Ramos (cell line): ENCODE measurements at regions not wholly inside any gene's neighbourhood (a gene's known extent, or its start where the extent isn't known, plus 50 kb on each side); places are given as distances from the start of the nearest gene placed in this dataset.

ENCODE experiments used
- in situ Hi-C: fragments of 300-500 bp; cut with MboI; formaldehyde crosslinking; loops from one replicate; pipeline ENCODE4 v1.14.3; 2022; ENCODE audit warnings: low sequenced_read_pairs; ENCODE audit not compliant: unreplicated experiment

DNA sequence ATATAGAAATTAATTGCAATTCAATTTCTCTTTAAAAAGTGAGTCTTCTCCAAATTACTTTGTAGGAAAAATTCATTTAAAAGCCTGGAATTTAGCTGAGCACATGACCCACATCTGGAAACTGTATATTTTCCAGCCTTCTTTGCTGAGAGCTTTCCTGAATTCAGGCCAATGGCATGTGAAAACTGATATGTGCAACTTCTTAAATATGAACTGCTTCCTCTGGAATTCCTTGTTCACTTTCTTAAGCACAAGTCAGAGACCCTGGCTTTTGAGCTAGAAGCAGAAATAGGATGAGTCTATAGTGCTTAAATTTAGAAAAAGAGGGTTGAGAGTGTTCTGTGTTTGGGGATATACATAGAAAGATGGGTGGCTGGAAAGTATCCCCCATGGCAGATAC lies 365.1 kb upstream of the MTPN start:
- in situ Hi-C loops: no loop called here

DNA sequence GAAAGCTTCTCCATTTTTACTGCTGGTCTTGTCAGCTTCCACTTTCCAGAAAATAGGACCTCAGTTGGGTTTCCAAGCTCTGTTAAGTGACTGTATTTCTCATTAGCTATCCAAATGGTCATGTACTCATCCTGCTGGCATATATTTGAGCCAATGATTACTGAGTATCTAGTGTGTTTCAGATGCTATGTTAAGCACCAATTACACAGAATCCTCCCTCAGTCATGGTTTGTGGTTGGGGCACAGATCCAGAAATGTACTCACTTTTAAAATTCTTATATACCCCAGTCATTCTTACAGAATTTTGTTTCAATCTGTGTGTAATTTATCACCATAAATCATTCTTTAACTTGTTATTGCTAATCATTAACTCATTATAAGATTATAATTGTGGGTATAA lies 362.3 kb upstream of the MTPN start:
- in situ Hi-C loops: no loop called here

- in situ Hi-C loops: no loop called here
These were observed 359.8 kb upstream of the MTPN start for GRCh38 chr7:136336932-136337331.

GRCh38 chr7:136333636-136334035 lies 356.5 kb upstream of the MTPN start:
- in situ Hi-C loops: no loop called here

GRCh38 chr7:136326045-136326609 lies 349.0 kb upstream of the MTPN start:
- in situ Hi-C loops: no loop called here

DNA sequence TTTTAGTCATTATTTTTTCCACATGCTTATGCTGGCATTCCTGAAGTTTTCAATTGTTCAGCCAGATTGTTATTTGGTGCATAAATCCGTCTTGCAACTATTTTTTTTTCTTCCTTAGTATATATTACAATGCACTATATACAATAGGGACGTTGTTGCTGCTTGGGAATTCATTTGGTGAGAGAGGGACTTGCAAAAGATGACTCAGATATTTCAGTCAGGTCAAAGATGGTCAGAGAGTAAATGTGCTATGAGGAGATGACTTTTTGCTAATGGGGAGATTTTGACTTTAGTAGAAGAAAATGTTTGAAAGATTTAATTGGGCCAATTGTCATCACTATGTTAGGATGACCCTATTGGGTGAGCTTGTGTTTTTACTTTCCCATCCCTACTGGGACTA lies 348.4 kb upstream of the MTPN start:
- in situ Hi-C loops: no loop called here

GRCh38 chr7:136325027-136325426 lies 347.9 kb upstream of the MTPN start:
- in situ Hi-C loops: no loop called here

DNA sequence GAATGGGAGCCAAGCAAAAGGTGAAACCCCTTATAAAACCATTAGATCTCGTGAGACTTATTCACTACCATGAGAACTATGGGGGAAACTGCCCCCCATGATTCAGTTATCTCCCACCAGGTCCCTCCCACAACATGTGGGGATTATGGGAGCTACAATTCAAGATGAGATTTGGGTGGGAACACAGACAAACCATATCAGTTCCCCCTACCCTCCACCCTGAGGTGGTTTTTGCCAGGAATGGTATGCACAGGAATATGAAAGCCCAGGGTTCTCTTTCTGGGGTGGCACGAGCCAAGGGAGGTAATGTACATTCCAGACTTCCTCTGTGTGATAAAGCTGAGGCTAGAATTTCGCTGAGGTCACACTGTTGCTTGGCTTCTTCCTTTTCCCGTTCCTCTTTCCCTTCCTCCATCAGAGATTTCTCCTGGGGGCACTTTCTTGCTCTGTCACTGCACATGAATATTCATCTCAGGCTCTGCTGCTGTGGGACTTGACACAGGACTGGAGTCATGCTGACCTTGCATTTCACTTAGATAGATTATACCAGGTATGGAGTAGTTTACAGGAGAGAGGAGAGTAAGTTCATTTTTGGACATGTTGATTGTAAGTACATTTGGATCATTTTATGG lies 347.0 kb upstream of the MTPN start:
- in situ Hi-C loops: no loop called here

GRCh38 chr7:136312592-136312991 lies 335.4 kb upstream of the MTPN start:
- in situ Hi-C loops: no loop called here

DNA sequence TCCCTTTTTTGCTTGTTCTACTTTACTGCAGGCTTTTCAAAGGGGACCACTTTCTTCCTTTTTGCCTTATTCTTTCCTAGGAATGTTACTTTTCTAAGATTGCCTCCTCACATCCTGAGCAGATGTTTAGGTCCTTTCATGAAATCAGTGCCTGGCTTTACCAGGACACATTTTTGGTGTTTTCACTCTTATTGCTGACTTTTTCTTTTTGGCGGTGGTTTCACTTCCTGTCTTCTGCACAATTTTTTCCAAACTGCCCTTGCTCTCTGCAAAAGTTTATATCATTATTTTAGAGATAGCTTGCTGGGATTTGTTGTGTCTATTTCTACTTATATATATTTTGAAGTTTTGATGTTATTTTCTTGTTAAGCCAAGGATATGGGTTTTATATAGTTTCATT lies 332.2 kb upstream of the MTPN start:
- in situ Hi-C loops: no loop called here

GRCh38 chr7:136308230-136308629 lies 331.1 kb upstream of the MTPN start:
- in situ Hi-C loops: no loop called here

GRCh38 chr7:136303162-136303561 lies 326.0 kb upstream of the MTPN start:
- in situ Hi-C loops: no loop called here

- in situ Hi-C loops: no loop called here
These were observed 324.9 kb upstream of the MTPN start for GRCh38 chr7:136302049-136302448.

GRCh38 chr7:136294977-136295376 lies 317.8 kb upstream of the MTPN start:
- in situ Hi-C loops: no loop called here

- in situ Hi-C loops: no loop called here
These were observed 316.8 kb upstream of the MTPN start for GRCh38 chr7:136293841-136294391.

DNA sequence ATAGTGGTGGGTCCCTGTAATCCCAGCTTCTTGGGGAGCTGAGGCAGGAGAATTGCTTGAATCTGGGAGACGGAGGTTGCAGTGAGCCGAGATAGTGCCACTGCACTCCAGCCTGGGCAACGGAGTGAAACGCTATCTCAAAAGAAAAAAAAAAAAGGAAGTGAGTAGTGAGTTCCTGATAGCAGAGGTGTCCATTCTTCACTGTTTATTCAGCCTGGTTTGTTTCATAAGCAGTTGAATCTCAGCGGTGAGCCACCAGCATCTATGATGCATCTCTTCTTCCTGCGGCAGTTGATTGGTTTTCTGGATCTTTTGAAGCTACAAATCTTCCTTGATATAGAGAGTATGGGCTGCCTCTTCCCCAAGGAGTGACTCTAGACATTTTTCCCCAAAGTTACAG lies 316.1 kb upstream of the MTPN start:
- in situ Hi-C loops: no loop called here

GRCh38 chr7:136292365-136292764 lies 315.2 kb upstream of the MTPN start:
- in situ Hi-C loops: no loop called here

GRCh38 chr7:136290351-136290750 lies 313.2 kb upstream of the MTPN start:
- in situ Hi-C loops: no loop called here

- in situ Hi-C loops: no loop called here
These were observed 300.9 kb upstream of the MTPN start for GRCh38 chr7:136278057-136278456.

GRCh38 chr7:136275794-136276193 lies 298.6 kb upstream of the MTPN start:
- in situ Hi-C loops: no loop called here

GRCh38 chr7:136274636-136275345 lies 297.6 kb upstream of the MTPN start:
- in situ Hi-C loops: no loop called here

DNA sequence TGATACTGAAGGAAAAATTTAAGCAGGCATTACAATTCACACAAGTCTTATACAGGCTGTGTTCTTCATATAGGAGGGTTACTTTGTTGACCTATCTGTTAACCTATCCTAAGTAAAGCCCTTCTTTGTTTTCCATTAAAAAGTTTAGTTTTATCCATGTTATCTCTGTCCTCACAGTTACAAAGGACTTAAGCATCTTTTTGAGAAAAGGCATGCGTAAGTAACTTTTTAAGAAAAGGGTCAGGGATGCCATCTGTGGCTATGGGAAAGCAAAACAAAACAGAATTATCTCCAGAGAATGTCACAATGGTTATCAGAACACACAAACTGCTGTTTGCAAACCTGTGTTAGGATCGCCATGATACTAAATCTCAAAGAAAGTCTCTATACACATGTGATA lies 295.8 kb upstream of the MTPN start:
- in situ Hi-C loops: no loop called here
